Nucleus accumbens (tissue), 56 donors: ENCODE measurements at regions not wholly inside any gene's neighbourhood (a gene's known extent, or its start where the extent isn't known, plus 50 kb on each side); places are given as distances from the start of the nearest gene placed in this dataset.
"Not testable (repeated sequence)": the region's sequence is repeated elsewhere in the genome, so short reads cannot be mapped to it uniquely, and the experiment has no call there.

Experiments
- DNase-seq, 56 donors: peaks; one replicate each; lab custom pipeline; 2025; lab: John Stamatoyannopoulos, UW

GRCh38 chr10:129055225-129055624 is 411.8 kb upstream of the MGMT start:
- DNase-seq: no peak

- no peak for DNase-seq
These were observed 411.1 kb upstream of the MGMT start for GRCh38 chr10:129055986-129056385.

GRCh38 chr10:129056734-129057689 is 410.0 kb upstream of the MGMT start:
- DNase-seq: no peak

- no peak for DNase-seq
These were observed 409.0 kb upstream of the MGMT start for GRCh38 chr10:129057856-129058663.

GRCh38 chr10:129058664-129059155 is 408.3 kb upstream of the MGMT start:
- no peak for DNase-seq

GRCh38 chr10:129059977-129060376 is 407.1 kb upstream of the MGMT start:
- no peak for DNase-seq

- no peak for DNase-seq
These were observed 403.8 kb upstream of the MGMT start for GRCh38 chr10:129063212-129063611.

GRCh38 chr10:129063877-129064276 is 403.2 kb upstream of the MGMT start:
- DNase-seq: no peak

- not testable (repeated sequence) for DNase-seq
These were observed 400.5 kb upstream of the MGMT start for GRCh38 chr10:129066529-129066928.

- DNase-seq: not testable (repeated sequence)
These were observed 395.6 kb upstream of the MGMT start for GRCh38 chr10:129071411-129071810.

- no peak for DNase-seq
These were observed 392.1 kb upstream of the MGMT start for GRCh38 chr10:129074939-129075338.

GRCh38 chr10:129075508-129075907 is 391.5 kb upstream of the MGMT start:
- DNase-seq: no peak

GRCh38 chr10:129075927-129076326 is 391.1 kb upstream of the MGMT start:
- DNase-seq: no peak

GRCh38 chr10:129078346-129078745 is 388.7 kb upstream of the MGMT start:
- peak in 1 of 56 donors; percentile 19 for DNase-seq

- no peak for DNase-seq
These were observed 388.3 kb upstream of the MGMT start for GRCh38 chr10:129078746-129079145.

- DNase-seq: peak in 10 of 56 donors; percentile 3 to 51 (median 17)
These were observed 387.3 kb upstream of the MGMT start for GRCh38 chr10:129079705-129080104.

GRCh38 chr10:129085811-129086210 is 381.2 kb upstream of the MGMT start:
- no peak for DNase-seq

- DNase-seq: no peak
These were observed 377.7 kb upstream of the MGMT start for GRCh38 chr10:129089341-129089740.

- no peak for DNase-seq
These were observed 376.9 kb upstream of the MGMT start for GRCh38 chr10:129090165-129090564.

- no peak for DNase-seq
These were observed 376.2 kb upstream of the MGMT start for GRCh38 chr10:129090618-129091366.
